ENCODE measurements at regions not wholly inside any gene's neighbourhood (a gene's known extent, or its start where the extent isn't known, plus 50 kb on each side); places are given as distances from the start of the nearest gene placed in this dataset.
"Not testable (repeated sequence)": the region's sequence is repeated elsewhere in the genome, so short reads cannot be mapped to it uniquely, and the experiment has no call there.

DNA sequence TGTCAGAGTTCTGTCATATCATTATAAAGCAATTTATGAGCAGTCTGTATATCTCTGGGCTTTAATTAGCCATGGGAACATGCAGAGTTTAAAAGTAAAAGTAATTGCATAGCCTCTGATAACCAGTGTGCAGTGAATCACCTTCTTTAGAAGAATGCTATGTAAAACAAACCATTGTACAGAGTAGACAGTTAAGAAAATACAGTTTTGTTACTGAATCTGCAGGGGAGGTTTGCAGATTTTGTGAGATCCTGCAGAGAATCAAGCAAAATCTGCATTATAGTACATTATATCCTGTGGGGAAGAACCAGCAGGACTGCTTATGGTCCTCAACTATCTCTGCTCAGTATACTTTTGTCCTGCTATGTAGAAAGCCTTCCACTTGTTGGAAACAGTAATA, 396.2 kb upstream of the NAALADL2 start:
- no peak for DNase-seq

DNA sequence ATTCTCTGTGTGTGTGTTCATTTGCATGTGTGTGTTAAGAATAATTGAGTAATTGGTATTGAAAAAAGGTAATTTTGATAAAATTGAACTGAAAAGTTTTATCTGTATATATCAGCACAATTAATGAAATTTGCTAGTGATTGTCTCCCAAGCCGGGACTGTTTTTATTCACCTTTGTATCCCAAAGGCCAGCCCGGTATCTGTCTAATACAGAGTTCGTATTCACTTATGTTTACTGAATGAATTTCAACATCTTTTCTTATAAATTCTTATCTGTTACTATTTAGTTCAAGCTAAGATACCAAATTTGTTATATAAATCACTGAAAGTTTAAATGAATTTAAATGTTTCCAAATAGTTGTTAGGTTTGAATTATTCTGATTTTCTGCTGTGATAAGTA, 394.0 kb upstream of the NAALADL2 start:
- no peak for DNase-seq

DNA sequence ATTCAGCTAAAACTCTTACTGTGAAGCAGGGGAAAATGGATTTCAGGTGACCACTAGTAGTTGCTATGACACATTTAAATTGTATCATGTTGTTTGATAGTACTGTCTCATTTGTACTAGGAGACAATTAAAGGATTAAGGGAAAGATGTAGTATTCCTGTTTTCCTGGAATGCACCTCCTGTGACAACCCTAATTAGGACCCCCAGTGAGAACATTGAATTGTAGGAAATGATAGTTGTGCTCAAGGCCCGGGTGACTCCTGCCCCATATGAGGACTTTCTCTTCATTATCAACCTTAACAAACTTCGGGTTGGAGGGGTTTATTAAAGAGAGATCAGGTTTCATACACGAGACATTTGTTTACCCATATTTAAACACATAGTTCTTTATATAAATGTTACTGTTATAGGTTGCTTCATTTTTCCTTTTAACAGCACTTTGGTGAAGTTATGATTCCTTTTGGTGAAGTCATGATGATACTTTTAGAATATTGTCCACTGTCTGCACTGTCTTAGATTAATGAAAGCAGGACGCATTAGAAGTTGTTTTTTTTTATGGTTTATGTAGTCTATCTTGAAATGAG, 392.6 kb upstream of the NAALADL2 start:
- DNase-seq: no peak

DNA sequence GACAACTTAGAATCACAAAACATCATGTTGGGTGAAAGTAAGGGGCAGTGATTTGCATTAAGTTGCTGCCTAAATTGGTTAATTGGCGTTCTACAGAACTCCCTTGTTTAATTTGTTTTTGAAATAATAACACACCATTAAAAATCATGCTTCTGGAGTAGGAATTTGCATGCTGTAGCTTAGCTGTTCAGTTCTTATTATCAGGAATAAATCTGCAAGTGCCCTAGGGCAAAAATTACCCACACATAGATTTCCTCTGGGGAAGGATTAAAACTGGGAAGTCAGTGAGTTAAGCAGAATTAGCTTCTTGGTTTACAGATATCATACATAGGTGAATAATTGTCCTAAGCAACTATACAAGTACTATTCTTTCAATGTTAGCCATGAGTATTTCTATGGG, 381.6 kb upstream of the NAALADL2 start:
- no peak for DNase-seq

DNA sequence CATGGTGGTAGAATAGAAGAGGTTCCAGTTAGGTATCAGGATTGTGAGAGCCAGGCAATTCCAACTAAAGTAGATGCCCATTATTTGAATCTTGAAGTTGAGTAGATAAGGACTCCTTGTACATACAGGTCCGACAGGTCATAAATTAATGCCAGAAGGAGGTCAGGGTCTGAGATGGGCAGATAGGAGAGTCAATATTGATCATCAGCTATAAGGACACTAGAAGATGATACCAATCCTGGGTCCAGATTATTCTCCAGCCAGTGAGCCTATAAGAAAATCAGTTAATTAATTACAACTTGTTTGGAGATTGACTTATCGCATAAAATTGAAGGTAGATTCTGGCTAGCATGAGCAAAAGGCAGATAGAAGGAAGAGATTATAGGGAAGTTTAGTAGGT, 378.4 kb upstream of the NAALADL2 start:
- DNase-seq: no peak

DNA sequence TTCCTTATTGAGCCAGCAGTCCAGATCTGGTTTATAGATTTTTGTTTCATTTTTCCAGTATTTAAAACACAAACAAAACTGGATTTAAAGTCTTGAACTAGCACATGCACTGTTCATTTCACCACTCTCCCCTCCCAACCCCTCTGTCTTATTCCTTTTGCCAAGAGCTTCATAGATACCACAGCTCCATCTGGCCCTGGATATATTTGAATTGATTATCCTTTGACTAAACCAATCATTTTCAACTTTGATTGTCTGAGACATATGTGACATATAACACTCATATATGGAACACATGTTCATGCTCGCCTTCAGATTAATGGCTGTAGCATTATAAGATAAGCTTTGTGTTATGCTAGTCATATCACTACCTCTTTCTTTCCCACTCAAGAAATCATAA, 376.6 kb upstream of the NAALADL2 start:
- DNase-seq: no peak

DNA sequence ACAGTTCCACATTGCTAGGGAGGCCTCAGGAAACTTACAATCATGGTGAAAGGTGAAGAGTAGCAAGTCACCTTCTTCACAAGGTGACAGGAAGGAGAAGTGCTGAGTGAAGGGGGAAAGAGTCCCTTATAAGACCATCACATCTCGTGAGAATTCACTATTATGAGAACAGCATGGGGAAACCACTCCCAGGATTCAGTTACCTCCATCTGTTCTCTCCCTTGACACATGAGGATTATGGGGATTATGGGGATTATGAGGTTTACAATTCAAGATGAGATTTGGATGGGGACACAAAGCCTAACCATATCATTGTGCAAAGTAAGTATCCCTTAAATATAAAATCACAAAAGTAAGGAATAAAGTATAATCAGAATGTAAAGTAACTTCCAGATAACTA, 375.9 kb upstream of the NAALADL2 start:
- DNase-seq: no peak

DNA sequence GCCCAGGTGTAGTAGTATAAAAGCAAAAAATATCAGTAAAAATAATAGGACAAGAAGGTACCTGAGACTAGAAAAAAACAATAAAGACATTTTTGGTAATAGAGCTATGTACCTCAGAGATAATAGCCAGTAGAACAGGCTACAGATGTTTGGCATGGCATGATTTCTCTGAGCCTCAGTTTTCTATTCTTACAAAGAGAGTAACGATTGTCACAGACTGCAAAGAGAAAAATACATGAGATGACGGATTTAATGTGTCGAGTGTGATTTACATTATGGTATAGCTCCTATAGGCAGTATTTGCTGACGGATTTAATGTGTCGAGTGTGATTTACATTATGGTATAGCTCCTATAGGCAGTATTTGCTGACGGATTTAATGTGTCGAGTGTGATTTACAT, 375.3 kb upstream of the NAALADL2 start:
- not testable (repeated sequence) for DNase-seq

DNA sequence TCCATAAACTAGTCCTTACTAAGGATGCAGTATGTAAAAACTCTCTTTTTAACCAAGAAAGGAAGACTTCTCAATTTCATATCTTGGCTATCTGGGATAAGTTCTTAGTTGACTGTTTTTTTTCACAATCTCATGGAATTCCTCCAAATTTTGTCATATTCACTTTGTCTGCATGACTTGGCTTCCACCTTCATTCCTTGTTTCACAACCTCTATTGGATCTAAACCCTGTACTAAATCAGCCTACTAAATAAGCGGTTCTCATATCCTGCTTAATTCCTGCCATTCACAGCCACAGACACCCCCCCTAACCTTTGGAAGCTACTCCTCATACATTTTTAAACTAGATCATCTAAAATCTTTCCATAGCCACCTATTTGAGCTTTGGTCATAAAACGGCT, 370.6 kb upstream of the NAALADL2 start:
- DNase-seq: no peak

DNA sequence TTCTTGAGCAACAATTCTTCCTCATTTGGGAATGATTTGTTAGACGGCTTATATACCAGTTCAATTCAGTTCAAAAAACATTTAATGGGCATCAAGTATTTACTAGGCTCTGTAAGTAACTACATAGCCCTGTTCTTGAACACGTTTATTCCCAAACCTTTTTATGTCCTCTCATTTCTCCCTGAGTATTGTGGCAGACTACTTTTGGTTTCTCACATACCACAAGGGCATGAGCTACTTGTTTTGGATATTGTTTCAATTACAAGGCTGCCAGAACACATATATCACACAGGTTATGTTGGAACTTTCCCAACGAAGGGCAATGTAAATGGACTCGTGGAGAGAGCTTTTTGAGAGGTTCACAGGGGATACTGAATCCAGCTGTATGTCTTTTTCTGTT, 363.8 kb upstream of the NAALADL2 start:
- no peak for DNase-seq

DNA sequence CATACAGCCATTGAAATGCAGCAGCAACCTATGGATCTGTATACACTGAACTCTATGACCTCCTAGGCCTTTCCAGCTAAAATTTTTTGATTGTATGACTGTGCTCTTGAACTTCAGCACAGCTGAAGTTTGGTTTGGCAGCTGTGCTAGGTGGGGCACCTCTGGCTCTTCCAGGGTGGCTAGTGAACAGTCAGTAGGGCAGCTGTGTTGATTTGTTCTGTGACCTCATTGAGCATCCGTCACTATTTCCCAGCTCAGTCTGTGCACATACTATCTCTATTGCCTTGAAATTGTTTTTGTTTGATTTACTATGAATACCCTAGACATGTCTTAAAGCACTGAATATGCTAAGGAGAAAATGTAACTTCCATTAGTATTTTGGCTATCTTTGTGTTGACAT, 363.2 kb upstream of the NAALADL2 start:
- DNase-seq: no peak

DNA sequence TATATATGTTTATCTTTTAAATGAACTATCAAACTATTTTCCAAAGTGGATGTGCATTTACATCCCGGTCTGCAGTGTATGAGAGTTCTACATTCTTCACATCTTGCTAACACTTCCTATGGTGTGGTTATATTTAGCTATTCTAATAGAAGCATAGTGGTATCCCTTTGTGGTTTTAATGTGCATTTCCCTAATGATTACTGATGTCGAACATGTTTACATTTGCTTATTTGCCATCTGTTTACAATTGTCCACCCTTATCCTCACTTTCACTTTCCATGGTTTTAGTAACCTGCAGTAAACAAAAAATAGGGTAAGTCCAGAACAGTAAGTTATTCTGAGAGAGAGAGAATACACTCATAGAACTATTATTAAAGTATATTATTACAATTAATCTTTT, 360.5 kb upstream of the NAALADL2 start:
- no peak for DNase-seq

DNA sequence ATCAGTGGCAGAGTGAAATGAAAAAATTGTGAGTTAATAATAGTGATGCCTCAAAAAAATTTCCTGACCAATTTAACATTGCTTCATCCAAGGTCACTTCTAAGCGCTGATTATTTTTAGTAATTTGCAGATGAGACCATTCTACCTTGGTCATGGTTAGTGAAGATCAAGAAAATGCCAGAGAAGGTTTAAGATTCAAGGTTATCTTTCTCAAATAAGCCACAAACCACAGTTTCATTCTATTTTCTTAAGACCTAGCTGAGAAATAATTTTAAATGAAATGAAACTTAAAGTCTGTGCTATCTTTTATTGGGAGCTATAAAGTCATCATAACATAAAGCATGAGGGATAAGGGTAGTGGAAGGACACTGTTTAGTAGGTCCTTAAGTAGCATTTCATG, 353.9 kb upstream of the NAALADL2 start:
- no peak for DNase-seq

DNA sequence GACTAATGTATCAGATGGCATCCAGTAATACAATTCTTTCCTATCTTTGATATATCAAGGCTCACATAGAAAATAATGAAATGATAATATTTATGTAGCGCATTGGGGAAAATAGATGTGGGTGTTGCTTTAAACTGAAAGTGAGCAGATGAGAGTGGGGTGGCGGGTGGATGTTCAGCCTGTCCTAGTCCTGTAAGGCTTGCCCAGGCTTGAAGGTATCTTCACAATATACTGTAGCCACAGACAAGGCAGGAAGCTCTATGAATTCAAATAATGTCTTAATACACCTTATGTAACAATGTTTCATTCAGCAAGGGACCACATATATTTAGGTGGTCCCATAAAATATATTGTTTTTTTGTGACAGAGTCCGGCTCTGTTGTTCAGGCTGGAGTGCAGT, 334.9 kb upstream of the NAALADL2 start:
- DNase-seq: no peak

DNA sequence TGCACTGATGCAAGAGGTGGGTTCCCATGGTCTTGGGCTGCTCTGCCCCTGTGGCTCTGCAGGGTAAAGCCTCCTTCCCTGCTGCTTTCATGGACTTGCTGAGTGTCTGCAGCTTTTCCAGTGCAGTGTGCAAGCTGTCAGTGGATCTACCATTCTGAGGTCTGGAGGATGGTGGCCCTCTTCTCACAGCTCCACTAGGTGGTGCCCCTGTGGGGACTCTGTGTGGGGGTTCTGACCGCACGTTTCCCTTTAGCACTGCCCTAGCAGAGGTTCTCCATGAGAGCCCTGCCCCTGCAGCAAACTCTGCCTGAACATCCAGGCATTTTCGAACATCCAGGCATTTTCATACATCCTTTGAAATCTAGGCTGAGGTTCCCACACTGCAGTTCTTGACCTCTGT, 329.8 kb upstream of the NAALADL2 start:
- DNase-seq: no peak

DNA sequence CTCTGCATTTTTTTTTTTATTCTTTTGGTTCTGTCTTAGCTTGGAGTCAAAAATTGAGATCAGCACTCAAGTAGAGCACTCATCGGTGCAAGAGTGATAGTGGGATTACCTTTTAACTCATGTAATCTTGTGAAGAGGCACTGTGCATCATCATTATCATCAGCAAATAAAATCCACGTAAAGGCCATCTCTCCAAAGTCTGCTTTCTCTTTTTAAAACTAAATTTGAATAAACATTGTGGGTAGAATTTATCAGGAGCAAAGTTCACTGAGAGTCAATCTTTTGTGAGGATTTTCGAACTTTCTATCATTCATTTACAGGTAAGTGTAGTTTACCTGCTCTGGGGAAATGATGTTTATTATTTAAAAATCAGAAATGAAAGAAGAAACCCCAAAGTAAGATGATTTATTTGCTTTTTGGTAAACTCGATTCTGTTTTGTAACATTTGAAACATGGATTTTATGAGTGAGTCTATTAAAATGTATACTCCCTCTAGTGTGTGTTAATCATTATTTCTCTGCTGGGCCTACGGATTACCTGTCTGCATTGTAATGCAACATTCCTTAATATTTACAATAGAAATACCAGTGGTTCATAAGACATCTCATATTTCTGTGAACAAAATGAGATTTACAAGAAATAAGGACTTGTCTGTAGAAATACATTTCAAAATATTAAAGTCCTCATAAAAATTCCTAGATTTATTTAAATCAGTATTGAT, 327.7 kb upstream of the NAALADL2 start:
- DNase-seq: no peak

DNA sequence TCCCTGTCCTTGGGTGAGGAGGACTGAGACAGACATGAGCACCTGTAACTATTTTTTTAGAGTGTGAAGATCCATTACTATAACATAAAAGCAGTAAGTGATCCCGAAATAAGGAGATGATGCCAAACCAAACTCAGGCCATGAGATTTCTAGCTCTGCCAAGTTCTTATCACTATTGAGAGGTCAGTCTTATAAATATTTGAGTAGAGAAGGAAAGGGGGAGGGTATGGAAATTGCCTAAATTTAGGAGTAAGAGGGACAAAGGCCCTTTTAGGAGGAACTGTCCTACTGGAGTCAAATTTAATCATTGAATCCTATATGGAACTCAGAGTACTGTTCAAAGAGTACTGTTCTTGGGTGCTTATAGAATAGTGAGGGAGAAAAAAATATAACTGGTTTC, 326.9 kb upstream of the NAALADL2 start:
- DNase-seq: no peak

DNA sequence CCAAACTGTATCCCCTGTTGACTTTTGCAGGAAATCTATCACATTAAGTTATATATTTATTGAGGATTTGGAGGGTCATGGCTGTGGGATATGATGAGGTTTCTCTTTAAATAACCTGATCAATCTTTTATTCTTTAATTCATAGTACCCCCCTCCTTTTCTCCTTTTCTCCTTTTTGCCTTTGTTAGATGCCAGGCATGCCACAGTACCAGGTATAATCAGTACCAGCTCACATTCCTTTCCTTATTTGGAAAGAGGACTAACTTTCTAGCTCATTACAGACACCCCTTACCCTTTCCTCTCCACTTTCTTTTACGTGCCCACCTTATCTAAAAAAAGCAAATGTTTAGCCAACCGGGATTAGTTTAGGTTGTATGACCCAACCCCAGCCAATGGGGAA, 326.4 kb upstream of the NAALADL2 start:
- DNase-seq: no peak

DNA sequence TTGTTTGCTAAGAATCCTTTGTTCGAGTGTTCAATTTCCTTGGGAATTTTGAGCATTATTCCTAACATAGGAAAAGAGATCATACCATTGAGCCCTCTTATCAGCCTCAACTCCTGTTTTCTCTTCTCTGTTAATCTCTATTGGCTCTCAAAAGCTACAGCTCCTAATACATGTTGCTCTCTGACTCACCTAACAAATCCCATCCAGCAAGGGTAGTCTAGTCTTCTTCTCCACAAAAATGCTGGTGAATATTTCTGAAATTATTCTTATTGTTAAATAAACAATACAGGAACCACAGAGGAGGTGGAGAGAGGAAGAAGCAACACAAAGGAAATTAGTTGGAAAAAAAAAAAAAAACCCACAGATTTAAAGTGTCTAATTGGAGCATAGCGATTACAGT, 325.8 kb upstream of the NAALADL2 start:
- no peak for DNase-seq

DNA sequence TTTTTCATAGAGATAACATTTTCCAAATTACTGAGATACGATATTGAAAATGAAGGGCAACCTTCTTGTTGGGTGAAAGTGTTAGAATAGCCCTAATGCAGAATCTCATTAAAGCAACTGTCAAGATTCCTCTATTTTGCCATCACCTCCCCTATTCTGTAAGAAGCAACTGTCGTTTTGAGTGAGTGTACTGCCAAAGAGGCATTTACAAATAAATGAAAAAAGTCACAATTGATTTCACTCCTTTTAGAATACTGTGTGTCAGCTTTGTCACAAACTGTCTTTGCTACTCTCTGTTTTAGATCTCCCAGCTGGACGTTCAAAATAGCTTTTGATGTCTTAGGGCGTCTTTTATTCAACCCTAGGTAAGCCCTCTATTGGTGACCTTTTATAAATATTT, 322.8 kb upstream of the NAALADL2 start:
- DNase-seq: no peak

DNA sequence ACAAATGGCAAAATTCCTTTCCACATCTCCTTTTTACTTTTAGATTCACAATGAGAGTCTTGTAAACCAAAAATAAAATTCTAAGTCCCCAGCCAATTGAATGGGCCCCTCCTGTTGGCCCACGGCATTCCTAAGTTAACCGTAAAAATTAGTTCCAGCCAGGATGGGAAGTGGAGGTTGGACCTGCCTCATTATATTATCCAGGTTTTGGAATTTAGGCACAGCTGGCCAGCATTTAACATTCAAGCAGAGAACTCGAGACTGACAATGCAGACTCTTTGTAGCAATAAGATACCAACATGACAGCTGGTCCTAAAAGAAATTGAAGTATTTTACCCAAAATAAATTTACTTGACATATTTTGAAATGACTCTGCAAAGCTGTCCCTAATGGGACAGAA, 321.0 kb upstream of the NAALADL2 start:
- no peak for DNase-seq

DNA sequence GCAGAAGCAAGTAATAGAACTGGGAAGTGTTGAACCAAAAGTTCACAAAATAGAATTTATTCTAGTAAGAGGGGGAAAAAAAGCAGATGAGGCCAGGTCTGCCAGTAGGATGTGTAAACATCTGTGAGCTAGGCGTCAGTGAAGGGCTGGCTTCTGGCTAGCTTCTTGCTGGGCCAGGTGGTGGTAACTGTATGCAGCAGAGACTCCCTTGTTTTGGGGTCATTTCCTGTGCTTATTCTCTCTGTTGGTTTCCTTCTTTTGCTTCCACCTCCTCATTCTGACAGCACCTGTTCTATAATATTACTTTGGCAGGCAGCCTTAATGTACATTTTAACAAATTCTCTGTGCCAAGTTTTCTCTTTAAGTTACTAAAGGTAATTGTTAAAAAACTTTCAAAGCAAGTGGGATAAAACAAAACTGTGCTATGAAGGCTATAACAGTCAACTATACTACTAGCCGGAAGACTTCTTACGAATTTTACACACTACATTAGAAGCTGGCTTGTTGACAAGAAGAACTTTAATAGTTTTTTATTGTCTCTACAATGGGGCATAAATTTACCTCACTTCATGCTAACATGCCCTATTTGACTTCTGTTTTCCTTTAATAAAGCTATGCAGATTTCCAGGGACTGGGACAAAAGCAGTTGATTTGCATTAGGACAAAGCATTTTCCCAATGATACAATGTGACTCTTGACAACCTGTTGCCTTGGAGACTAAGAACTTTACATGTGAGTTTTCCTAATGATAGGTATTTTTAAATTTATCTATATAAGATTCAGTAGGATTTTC, 318.8 kb upstream of the NAALADL2 start:
- DNase-seq: no peak

DNA sequence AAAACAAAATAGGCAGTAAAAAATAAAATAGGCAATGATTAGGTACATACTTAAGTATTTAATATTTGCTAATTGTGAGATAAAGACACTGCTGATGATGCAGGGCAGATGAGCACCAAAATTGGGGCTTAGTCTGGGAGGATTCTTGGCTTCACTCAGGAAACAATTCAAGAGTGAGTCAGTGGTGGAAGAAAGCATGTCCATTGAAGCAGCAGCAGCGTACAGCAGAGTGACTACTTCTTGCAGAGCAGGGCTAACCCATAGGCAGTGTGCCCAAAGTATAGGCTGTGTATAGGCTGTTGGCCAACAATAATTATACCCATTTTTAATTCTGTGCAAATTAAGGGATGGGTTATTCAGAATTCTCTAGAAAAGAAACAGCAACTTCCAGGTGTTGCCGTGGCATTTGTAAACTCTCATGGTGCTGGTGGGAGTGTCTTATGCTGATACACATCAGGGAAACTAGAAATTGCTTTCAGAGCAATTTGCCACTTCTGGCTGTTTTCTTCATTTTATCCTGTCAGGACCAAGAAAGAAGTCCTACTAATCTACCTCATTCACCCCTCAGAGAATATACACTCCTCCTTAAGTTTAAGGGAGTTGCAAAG, 317.3 kb upstream of the NAALADL2 start:
- DNase-seq: no peak

Measured in hippocampal formation (tissue), 2 donors.